ENCODE measurements at regions not wholly inside any gene's neighbourhood (a gene's known extent, or its start where the extent isn't known, plus 50 kb on each side); places are given as distances from the start of the nearest gene placed in this dataset.
"Not testable (repeated sequence)": the region's sequence is repeated elsewhere in the genome, so short reads cannot be mapped to it uniquely, and the experiment has no call there.

DNA sequence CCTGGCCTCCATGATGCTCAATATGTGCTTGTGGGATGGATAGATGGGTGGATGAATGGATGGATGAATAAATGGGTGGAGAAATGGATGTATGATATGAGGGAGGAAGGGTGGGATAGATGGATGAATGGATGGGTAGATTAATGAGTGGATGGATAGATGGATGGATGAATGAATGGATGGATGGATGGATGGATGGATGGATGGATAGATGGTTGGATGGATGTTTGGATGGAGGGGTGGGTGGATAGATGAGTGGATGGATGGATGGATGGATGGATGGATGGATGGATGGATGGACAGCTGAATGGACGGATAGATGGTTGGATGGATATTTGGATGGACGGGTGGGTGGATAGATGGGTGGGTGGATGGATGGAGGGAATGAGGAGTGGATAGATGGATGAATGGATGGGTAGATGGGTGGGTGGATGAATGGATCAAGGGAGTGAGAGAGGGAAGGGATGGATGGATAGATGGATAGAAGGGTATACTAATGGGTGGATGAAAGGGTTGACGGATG is 139.4 kb downstream of the CEBPB start:
- no peak for DNase-seq (ENCODE audit: low read depth)

GRCh38 chr20:50330504-50331313 is 140.1 kb downstream of the CEBPB start:
- no peak for DNase-seq (ENCODE audit: low read depth)

- no peak for DNase-seq (ENCODE audit: low read depth)
Measured at GRCh38 chr20:50331469-50332363, 141.1 kb downstream of the CEBPB start.

- DNase-seq (ENCODE audit: low read depth), result no peak
Measured at GRCh38 chr20:50332491-50332980, 141.9 kb downstream of the CEBPB start.

GRCh38 chr20:50333131-50333670 is 142.6 kb downstream of the CEBPB start:
- DNase-seq (ENCODE audit: low read depth), result no peak

DNA sequence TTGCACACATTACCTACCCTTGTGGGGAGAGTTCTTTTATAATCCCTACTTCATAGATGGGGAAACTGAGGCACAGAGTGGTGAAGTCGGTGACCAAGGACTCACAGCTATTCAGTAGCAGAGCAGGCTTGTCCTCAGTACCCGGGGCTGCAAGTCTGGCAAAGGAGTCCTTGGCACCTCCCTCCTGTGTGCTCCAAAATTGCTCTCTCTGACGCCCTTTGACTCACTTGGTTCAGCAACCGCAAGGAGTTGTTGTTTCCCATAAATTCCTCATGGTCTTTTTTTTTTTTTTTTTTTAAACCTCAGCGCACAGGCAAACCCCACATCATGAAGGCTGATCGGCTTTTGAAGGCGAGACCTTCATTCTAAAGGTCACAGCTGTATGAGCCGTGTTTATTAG is 143.2 kb downstream of the CEBPB start:
- DNase-seq (ENCODE audit: low read depth), result peak; percentile 67

DNA sequence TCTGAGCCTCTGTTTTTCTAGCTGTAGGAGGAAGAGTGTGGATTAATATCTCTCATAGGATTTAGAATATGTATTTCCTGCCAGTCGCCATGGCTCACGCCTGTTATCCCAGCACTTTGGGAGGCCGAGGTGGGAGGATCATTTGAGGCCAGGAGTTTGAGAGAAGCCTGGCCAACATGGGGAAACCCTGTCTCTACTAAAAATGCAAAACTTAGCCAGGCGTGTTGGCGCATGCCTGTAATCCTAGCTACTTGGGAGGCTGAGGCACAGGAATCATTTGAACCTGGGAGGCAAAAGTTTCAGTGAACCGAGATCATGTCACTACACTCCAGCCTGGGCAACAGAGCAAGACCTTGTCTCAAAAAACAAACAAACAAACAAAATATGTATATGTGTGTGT is 143.9 kb downstream of the CEBPB start:
- DNase-seq (ENCODE audit: low read depth), result not testable (repeated sequence)

DNA sequence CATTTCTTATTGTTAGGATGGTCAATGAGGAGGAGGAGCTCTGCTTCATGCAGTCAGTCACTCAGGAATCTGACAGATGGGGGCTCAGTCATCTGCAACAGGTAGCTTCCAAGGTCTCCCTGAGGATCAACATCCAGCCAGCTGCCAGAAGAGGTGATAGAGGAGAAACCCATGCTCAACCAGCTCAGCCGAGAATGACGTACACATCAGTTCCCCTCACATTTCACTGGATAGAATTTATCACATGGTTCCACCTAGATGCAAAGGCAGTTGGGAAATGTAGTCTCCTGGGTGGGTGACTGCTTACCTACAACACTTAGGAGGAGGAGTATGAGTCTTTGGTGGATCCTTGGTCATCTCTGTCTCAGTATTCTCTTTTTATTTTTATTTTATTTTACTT is 144.5 kb downstream of the CEBPB start:
- no peak for DNase-seq (ENCODE audit: low read depth)

GRCh38 chr20:50335866-50336265 is 145.2 kb downstream of the CEBPB start:
- DNase-seq (ENCODE audit: low read depth), result no peak

DNA sequence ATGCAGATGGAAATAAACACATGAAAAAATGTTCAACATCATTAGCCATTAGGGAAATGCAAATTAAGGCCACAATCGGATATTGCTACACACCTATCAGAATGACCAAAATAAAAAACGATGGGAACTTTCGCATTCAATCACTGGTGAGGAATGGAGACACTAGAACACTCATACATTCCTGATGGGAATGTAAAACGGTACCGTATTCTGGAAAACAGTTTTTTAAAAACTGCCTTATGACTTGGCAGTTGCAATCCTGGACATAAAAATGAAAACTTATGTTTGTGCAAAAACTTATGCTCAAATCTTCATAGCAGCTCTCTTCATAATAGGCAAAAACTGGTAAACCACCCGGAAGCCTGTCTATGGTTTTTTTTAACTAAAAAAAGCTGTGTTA is 146.0 kb downstream of the CEBPB start:
- DNase-seq (ENCODE audit: low read depth), result no peak

DNA sequence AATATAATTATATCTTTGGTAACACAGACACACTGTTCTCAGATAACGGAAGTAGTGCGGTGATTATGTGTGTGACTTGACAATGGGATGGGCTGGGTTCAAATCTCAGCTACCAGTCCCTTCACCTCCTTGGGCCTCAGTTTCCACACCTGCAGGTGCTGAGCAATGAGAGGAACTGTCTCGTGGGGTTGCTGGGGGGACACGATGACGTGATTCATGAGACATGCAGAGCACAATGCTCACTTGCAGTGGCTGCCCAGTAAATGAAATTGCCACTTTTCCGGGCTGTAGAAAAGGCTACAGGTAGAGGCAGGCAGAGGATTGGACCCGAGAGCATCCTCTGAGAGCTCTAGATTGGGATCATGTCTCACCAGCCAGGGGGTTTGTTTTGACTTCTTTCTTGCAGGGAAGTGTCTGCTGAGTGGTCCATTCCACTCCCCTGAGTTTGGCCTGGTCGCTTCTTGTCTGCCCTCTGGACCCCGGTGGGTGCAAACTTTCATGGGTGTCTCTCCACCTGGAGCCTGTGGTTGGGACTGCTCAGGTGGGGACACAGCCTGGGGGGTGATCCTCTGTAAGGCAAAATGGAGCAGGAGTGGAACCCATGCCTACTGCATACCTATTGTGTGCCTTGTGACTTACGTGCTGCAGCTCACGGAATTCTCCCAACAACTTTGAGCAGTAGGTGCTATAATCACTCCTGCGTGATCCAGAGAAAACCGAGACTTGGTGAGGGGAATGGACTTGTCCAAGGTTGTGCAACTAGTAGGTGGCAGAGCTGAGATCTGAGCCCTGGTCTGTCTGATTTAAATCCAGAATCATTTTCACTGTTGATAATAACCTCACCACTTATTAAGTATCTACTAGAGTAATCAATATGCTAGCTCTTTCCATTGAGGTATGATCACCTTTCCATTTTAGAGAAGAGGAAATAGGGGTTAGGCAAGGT is 147.2 kb downstream of the CEBPB start:
- DNase-seq (ENCODE audit: low read depth), result no peak

GRCh38 chr20:50338479-50339391 is 148.1 kb downstream of the CEBPB start:
- DNase-seq (ENCODE audit: low read depth), result no peak

GRCh38 chr20:50339466-50339901 is 148.9 kb downstream of the CEBPB start:
- DNase-seq (ENCODE audit: low read depth), result no peak

DNA sequence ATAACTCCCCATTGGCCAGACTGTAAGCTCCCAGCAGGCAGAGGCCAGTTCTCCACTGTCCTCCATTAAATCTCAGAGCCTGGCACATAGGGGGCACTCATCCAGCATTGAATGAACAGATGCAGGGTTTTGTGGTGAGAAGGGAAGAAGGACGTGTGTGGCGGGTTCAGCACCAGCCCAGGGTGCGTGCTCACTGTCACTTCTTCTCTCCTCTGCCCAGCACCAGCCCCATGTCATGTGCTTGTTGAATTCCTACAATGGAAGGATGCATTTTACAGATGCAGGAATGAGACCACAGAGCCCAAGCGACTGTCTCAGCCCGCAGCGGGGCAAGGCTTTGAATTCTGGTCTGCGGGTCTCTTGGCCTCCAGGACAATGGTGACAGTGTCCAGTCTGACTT is 149.9 kb downstream of the CEBPB start:
- DNase-seq (ENCODE audit: low read depth), result no peak

- no peak for DNase-seq (ENCODE audit: low read depth)
Measured at GRCh38 chr20:50341050-50341449, 150.4 kb downstream of the CEBPB start.

- DNase-seq (ENCODE audit: low read depth), result no peak
Measured at GRCh38 chr20:50341880-50342637, 151.4 kb downstream of the CEBPB start.

DNA sequence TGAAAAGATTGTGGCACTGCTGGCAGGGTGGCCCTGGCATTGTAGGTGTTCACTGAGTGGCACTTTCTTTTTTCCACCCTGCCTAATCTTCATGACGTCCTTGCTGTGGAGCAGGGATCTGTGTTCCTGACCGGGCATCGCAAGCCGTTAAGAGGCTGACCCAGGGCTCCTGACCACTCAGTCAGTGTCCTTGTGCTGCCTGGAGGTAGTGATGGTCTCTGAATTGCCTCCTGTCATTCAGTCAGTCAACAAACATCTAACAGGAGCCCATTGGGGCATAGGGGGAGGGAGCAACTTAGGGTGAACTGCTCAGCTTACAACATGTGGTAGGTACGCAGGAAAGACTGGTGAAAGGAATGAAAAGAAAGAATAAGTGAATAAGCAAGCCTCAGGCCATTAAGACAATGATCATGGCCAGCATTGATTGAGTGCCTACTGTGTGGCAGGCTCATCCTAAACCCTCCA is 152.0 kb downstream of the CEBPB start:
- no peak for DNase-seq (ENCODE audit: low read depth)

- no peak for DNase-seq (ENCODE audit: low read depth)
Measured at GRCh38 chr20:50343125-50343489, 152.5 kb downstream of the CEBPB start.

DNA sequence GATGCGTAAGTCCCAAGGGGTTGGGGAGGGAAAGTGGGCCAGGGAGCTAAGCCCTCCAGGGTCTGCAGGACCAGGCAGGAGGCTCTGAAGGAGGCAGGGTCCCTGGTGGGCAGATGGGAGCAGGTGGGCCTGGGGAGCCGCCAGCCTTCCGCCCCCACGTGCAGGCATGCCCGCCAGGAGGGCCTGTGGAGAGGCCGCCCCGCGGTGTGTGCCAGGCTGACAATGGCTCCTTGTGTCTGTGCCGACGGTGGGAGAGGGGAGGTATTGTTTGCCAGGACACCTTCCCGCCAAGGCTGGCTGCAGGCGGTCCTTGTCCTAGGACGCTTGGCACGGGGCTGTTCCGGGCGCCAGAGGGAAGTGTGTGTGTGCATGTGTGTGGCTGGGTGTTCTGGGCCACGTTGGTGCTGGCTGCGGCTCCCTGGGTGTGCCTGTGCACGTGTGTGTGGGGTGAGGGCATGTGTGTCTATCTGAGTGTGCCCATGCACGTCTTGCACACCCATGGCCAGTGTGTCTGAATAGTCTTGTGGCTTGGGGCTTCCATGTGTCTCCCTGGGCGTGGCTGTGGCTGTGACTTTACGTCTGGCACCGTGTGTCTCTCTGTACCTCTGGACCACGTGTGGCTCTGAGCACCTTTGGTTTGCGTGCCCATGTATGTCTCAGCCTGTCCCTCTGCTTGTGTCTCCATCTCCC is 153.0 kb downstream of the CEBPB start:
- DNase-seq (ENCODE audit: low read depth), result no peak
